GM23338 (cell line): ENCODE measurements at regions not wholly inside any gene's neighbourhood (a gene's known extent, or its start where the extent isn't known, plus 50 kb on each side); places are given as distances from the start of the nearest gene placed in this dataset.
A peak's percentile ranks its signal among the peaks of the same experiment; 100 is the strongest.

Experiments
- ATAC-seq: fragments of 200-7000 bp; cut with Tn5 transposase; 3 replicates; pipeline ENCODE4 v1.9.1; 2020
- DNase-seq: peaks from one replicate; pipeline ENCODE4 v3.0.0-alpha.2; 2015; ENCODE audit warnings: low spot score
- H2AFZ ChIP-seq: fragments of 200-600 bp; sonication (generic); 2 replicates; pipeline ENCODE4 v1.8.0; 2016; ENCODE audit warnings: antibody characterized with exemption, mild to moderate bottlenecking, moderate library complexity
- H3F3A ChIP-seq: fragments of 200-600 bp; sonication (generic); replicated peaks from 2 replicates; pipeline ENCODE4 v1.8.0; 2017; ENCODE audit warnings: antibody characterized with exemption, mixed run types, low read depth
- H3K27ac ChIP-seq: fragments of 200-600 bp; sonication (generic); 2 replicates; pipeline ENCODE4 v1.6.1; 2016; ENCODE audit warnings: low read depth
- H3K27me3 ChIP-seq: fragments of 200-600 bp; sonication (generic); 2 replicates; pipeline ENCODE4 v1.8.0; 2016; ENCODE audit warnings: mild to moderate bottlenecking, mixed run types, moderate library complexity; ENCODE audit not compliant: insufficient read depth
- H3K36me3 ChIP-seq: fragments of 200-600 bp; sonication (generic); 2 replicates; pipeline ENCODE4 v1.8.0; 2016; ENCODE audit warnings: mild to moderate bottlenecking; ENCODE audit not compliant: insufficient read depth
- H3K4me1 ChIP-seq: fragments of 200-600 bp; sonication (generic); 2 replicates; pipeline ENCODE4 v1.8.0; 2016; ENCODE audit warnings: mild to moderate bottlenecking, moderate library complexity; ENCODE audit not compliant: insufficient read depth
- H3K4me2 ChIP-seq: fragments of 200-600 bp; sonication (generic); 2 replicates; pipeline ENCODE4 v1.7.1; 2017; ENCODE audit warnings: mixed run types
- H3K4me3 ChIP-seq: fragments of 200-600 bp; sonication (generic); 2 replicates; pipeline ENCODE4 v1.6.1; 2016; ENCODE audit warnings: mixed run types
- H3K79me2 ChIP-seq: fragments of 200-600 bp; sonication (generic); replicated peaks from 2 replicates; pipeline ENCODE4 v1.8.0; 2017; ENCODE audit warnings: mild to moderate bottlenecking; ENCODE audit not compliant: insufficient read depth
- H3K9me2 ChIP-seq: fragments of 200-600 bp; sonication (generic); 2 replicates; pipeline ENCODE4 v1.8.0; 2017; ENCODE audit not compliant: insufficient read depth
- H4K20me1 ChIP-seq: fragments of 200-600 bp; sonication (generic); replicated peaks from 2 replicates; pipeline ENCODE4 v1.8.0; 2017; ENCODE audit warnings: mild to moderate bottlenecking; ENCODE audit not compliant: insufficient read depth
- H3K27ac Mint-ChIP-seq: 2 replicates; pipeline ENCODE4 v1.8.0; 2020; ENCODE audit warnings: inconsistent platforms, mild to moderate bottlenecking, moderate library complexity, mixed read lengths
- H3K27me3 Mint-ChIP-seq: 3 replicates; pipeline ENCODE4 v1.8.0; 2022; ENCODE audit warnings: low read depth, mild to moderate bottlenecking, moderate library complexity, mixed read lengths, inconsistent platforms; ENCODE audit not compliant: insufficient read depth, poor library complexity
- H3K36me3 Mint-ChIP-seq: 3 replicates; pipeline ENCODE4 v1.8.0; 2021; ENCODE audit warnings: low read depth, mild to moderate bottlenecking, inconsistent platforms, moderate library complexity, mixed read lengths
- H3K4me1 Mint-ChIP-seq: 3 replicates; pipeline ENCODE4 v1.8.0; 2020; ENCODE audit warnings: mild to moderate bottlenecking, inconsistent platforms, mixed read lengths
- H3K4me3 Mint-ChIP-seq: 3 replicates; pipeline ENCODE4 v1.8.0; 2021; ENCODE audit warnings: moderate library complexity, mild to moderate bottlenecking, inconsistent platforms, mixed read lengths
- H3K9me3 Mint-ChIP-seq: 3 replicates; pipeline ENCODE4 v1.8.0; 2020; ENCODE audit warnings: moderate library complexity, mild to moderate bottlenecking, inconsistent platforms, mixed read lengths
- CREB1 ChIP-seq: fragments of 250-450 bp; sonication (Bioruptor Pico); IDR thresholded peaks from 2 replicates; pipeline ENCODE4 v1.5.0; 2020; ENCODE audit warnings: low read depth, mild to moderate bottlenecking, moderate library complexity
- ETS1 ChIP-seq: IDR thresholded peaks from 2 replicates; pipeline ENCODE4 v1.6.1; 2016; ENCODE audit warnings: antibody characterized with exemption
- EZH2 ChIP-seq: fragments of 200-600 bp; sonication (generic); IDR thresholded peaks from one replicate; pipeline ENCODE4 v1.8.0; 2017; ENCODE audit warnings: antibody characterized with exemption, mild to moderate bottlenecking, low read depth; ENCODE audit not compliant: unreplicated experiment
- JUNB ChIP-seq: IDR thresholded peaks from one replicate; pipeline ENCODE4 v1.6.1; 2016; ENCODE audit warnings: antibody characterized with exemption; ENCODE audit not compliant: unreplicated experiment
- POLR2AphosphoS5 ChIP-seq: IDR thresholded peaks from 2 replicates; pipeline ENCODE4 v1.6.1; 2016; ENCODE audit warnings: antibody characterized with exemption, low read depth
- ZNF462 ChIP-seq: fragments of 250-450 bp; sonication (Bioruptor Pico); IDR thresholded peaks from 2 replicates; pipeline ENCODE4 v1.5.0; 2020; ENCODE audit warnings: mild to moderate bottlenecking, moderate library complexity

GRCh38 chr11:134685793-134686380 is 273.8 kb upstream of the B3GAT1 start:
- Mint-ChIP-seq H3K27me3 (peaks cover 2% of the 10 kb centered on the region), H3K4me1 (no peaks in the 10 kb centered on the region), H3K36me3 (no peaks in the 10 kb centered on the region), H3K9me3 (no peaks in the 10 kb centered on the region), H3K4me3 (no peak overlapping the region), H3K27ac (no peak overlapping the region)
- Histone ChIP-seq H3K27ac (no peak overlapping the region), H3K27me3 (no peaks in the 10 kb centered on the region), H4K20me1 (no peaks in the 10 kb centered on the region), H3K4me3 (no peak overlapping the region), H3K36me3 (no peaks in the 10 kb centered on the region), H3F3A (no peaks in the 10 kb centered on the region), H3K4me2 (no peak overlapping the region), H3K9me2 (no peaks in the 10 kb centered on the region), H3K79me2 (no peaks in the 10 kb centered on the region), H2AFZ (no peak overlapping the region), H3K4me1 (peaks cover 7% of the 10 kb centered on the region)
- TF ChIP-seq JUNB, result no peak
- no peak for TF ChIP-seq CREB1 (CRISPR knock-in tag)
- TF ChIP-seq ETS1, result no peak
- no peak for TF ChIP-seq ZNF462 (CRISPR knock-in tag)
- no peak for TF ChIP-seq POLR2AphosphoS5
- TF ChIP-seq EZH2, result no peak
- DNase-seq (peak; percentile 14), ATAC-seq (peak; percentile 63)
